ENCODE measurements at regions not wholly inside any gene's neighbourhood (a gene's known extent, or its start where the extent isn't known, plus 50 kb on each side); places are given as distances from the start of the nearest gene placed in this dataset.

- no peak for DNase-seq (ENCODE audit: low spot score in 2 of 2)
- TF ChIP-seq POLR2A (IDR thresholded peaks at IDR 0.05) (no peak), CTCF (IDR thresholded peaks at IDR 0.05) (no peak), EP300 (IDR thresholded peaks at IDR 0.05) (no peak), POLR2AphosphoS5 (IDR thresholded peaks at IDR 0.05) (no peak)
- Histone ChIP-seq H3K36me3 (no peaks in the 10 kb centered on the region), H3K9me3 (no peaks in the 10 kb centered on the region), H3K27me3 (no peaks in the 10 kb centered on the region), H3K27ac (no peak overlapping the region), H3K4me1 (no peaks in the 10 kb centered on the region), H3K4me3 (no peak overlapping the region)
Observed at GRCh38 chr5:60018091-60018490, 124.6 kb upstream of the PDE4D start.

GRCh38 chr5:60014331-60014730 lies 120.8 kb upstream of the PDE4D start:
- WGBS = 55% methylated on average over 2 of the region's 2 CpGs
- no peak for DNase-seq (ENCODE audit: low spot score in 2 of 2)
- H3K4me1 ChIP-seq = no peaks in the 10 kb centered on the region
- TF ChIP-seq POLR2AphosphoS5 (IDR thresholded peaks at IDR 0.05) (no peak), CTCF (IDR thresholded peaks at IDR 0.05) (no peak), EP300 (IDR thresholded peaks at IDR 0.05) (no peak), POLR2A (IDR thresholded peaks at IDR 0.05) (no peak)
- H3K9me3 ChIP-seq = no peaks in the 10 kb centered on the region
- H3K4me3 ChIP-seq = no peak overlapping the region
- no peak overlapping the region for H3K27ac ChIP-seq
- no peaks in the 10 kb centered on the region for H3K27me3 ChIP-seq
- H3K36me3 ChIP-seq = no peaks in the 10 kb centered on the region

GRCh38 chr5:60010853-60011252 lies 117.3 kb upstream of the PDE4D start:
- TF ChIP-seq CTCF (IDR thresholded peaks at IDR 0.05) (no peak), EP300 (IDR thresholded peaks at IDR 0.05) (no peak), POLR2AphosphoS5 (IDR thresholded peaks at IDR 0.05) (no peak), POLR2A (IDR thresholded peaks at IDR 0.05) (no peak)
- DNase-seq (ENCODE audit: low spot score in 2 of 2) = no peak
- H3K27ac ChIP-seq = no peak overlapping the region
- no peaks in the 10 kb centered on the region for H3K27me3 ChIP-seq
- H3K36me3 ChIP-seq = no peaks in the 10 kb centered on the region
- no peaks in the 10 kb centered on the region for H3K9me3 ChIP-seq
- no peaks in the 10 kb centered on the region for H3K4me1 ChIP-seq
- H3K4me3 ChIP-seq = no peak overlapping the region

- 56% methylated on average over 1 of the region's 1 CpG for WGBS
- no peak for DNase-seq (ENCODE audit: low spot score in 2 of 2)
- Histone ChIP-seq H3K9me3 (no peaks in the 10 kb centered on the region), H3K4me3 (no peak overlapping the region), H3K36me3 (no peaks in the 10 kb centered on the region), H3K4me1 (no peaks in the 10 kb centered on the region), H3K27ac (no peak overlapping the region), H3K27me3 (no peaks in the 10 kb centered on the region)
- TF ChIP-seq EP300 (IDR thresholded peaks at IDR 0.05) = no peak
- no peak for TF ChIP-seq CTCF (IDR thresholded peaks at IDR 0.05)
- TF ChIP-seq POLR2AphosphoS5 (IDR thresholded peaks at IDR 0.05) = no peak
- no peak for TF ChIP-seq POLR2A (IDR thresholded peaks at IDR 0.05)
Observed at GRCh38 chr5:60010328-60010727, 116.8 kb upstream of the PDE4D start.

- no peak overlapping the region for H3K27ac ChIP-seq
- H3K36me3 ChIP-seq = no peaks in the 10 kb centered on the region
- H3K4me3 ChIP-seq = no peak overlapping the region
- WGBS = 76% methylated on average over 2 of the region's 2 CpGs
- no peaks in the 10 kb centered on the region for H3K27me3 ChIP-seq
- no peak for DNase-seq (ENCODE audit: low spot score in 2 of 2)
- no peaks in the 10 kb centered on the region for H3K4me1 ChIP-seq
- H3K9me3 ChIP-seq = no peaks in the 10 kb centered on the region
- TF ChIP-seq CTCF (IDR thresholded peaks at IDR 0.05) (no peak), POLR2AphosphoS5 (IDR thresholded peaks at IDR 0.05) (no peak), EP300 (IDR thresholded peaks at IDR 0.05) (no peak), POLR2A (IDR thresholded peaks at IDR 0.05) (no peak)
Observed at GRCh38 chr5:60007729-60008128, 114.2 kb upstream of the PDE4D start.

All from suprapubic skin (tissue), 4 donors.